ENCODE measurements at regions not wholly inside any gene's neighbourhood (a gene's known extent, or its start where the extent isn't known, plus 50 kb on each side); places are given as distances from the start of the nearest gene placed in this dataset.
"Not testable (repeated sequence)": the region's sequence is repeated elsewhere in the genome, so short reads cannot be mapped to it uniquely, and the experiment has no call there.

DNA sequence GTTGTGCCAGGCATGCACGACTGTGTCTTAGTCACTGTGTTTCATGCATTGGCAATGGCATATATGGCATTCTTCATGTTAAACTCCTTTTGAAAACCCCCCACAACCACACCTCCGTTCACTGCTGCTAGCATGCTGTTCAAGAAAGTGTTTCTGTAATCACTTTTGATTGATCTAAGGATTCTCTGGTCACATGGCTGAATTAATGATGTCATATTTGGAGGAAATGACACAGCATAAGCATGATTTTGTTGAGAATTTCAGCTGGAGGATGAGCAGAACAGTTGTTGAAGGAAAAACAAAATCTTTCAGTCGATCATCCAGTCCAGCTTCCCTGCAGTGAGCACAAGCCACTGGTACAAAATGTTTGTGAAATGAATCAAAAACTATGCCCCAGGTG, 203.5 kb upstream of the ECI2 start:
- no peak overlapping the region for H3K4me2 ChIP-seq
- H3K36me3 ChIP-seq (ENCODE audit: insufficient read depth), result no peaks in the 10 kb centered on the region
- TF ChIP-seq, protein P1, sequence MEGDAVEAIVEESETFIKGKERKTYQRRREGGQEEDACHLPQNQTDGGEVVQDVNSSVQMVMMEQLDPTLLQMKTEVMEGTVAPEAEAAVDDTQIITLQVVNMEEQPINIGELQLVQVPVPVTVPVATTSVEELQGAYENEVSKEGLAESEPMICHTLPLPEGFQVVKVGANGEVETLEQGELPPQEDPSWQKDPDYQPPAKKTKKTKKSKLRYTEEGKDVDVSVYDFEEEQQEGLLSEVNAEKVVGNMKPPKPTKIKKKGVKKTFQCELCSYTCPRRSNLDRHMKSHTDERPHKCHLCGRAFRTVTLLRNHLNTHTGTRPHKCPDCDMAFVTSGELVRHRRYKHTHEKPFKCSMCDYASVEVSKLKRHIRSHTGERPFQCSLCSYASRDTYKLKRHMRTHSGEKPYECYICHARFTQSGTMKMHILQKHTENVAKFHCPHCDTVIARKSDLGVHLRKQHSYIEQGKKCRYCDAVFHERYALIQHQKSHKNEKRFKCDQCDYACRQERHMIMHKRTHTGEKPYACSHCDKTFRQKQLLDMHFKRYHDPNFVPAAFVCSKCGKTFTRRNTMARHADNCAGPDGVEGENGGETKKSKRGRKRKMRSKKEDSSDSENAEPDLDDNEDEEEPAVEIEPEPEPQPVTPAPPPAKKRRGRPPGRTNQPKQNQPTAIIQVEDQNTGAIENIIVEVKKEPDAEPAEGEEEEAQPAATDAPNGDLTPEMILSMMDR (conservative IDR thresholded peaks at IDR 0.05; ENCODE audit: low read depth, low read length), result no peak
- H3K27ac ChIP-seq, result no peak overlapping the region
- H3K4me3 ChIP-seq (IDR thresholded peaks at IDR 0.05; ENCODE audit: insufficient read depth, low read depth, low read length), result no peak overlapping the region
- no peaks in the 10 kb centered on the region for H3K27me3 ChIP-seq (ENCODE audit: insufficient read depth, low read depth)
- no peak overlapping the region for H2AFZ ChIP-seq (ENCODE audit: low read depth)
- H4K20me1 ChIP-seq (ENCODE audit: insufficient read depth), result no peaks in the 10 kb centered on the region
- peaks cover 20% of the 10 kb centered on the region for H3K4me1 ChIP-seq (ENCODE audit: low read depth, poor library complexity, severe bottlenecking)
- no peaks in the 10 kb centered on the region for H3K79me2 ChIP-seq (ENCODE audit: insufficient read depth, low read depth)
- H3K9ac ChIP-seq, result no peak overlapping the region

DNA sequence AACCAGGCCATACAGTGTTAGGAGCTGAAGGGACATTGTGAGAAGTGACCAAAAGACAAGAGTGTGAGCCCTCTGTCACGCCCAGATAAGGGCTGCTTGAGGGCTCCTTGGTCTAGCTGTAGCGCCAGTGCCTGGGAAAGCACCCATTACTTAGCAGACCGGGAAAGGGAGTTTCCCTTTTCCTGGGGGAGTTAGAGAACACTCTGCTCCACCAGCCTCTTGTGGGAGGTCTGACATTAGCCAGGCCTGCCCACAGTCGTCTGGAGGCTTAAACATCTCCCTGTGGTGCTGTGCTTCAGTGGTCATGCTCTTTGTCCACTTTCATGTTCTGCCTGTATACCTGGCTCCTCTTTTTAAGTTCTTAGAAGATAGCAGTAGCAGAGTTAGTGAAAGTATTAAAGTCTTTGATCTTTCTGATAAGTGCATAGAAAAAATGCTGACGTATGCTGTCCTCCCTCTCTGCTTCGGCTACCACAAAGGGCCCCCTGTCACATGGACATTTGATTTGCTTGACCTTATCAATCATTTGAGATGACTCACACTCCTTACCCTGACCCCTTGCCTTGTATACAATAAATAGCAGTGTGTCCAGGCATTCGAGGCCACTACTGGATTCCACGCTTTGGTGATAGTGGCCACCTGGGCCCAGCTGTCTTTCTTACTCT, 201.5 kb upstream of the ECI2 start:
- Histone ChIP-seq H3K4me1 (ENCODE audit: low read depth, poor library complexity, severe bottlenecking) (peaks cover under 1% of the 10 kb centered on the region), H3K79me2 (ENCODE audit: insufficient read depth, low read depth) (no peaks in the 10 kb centered on the region), H3K36me3 (ENCODE audit: insufficient read depth) (no peaks in the 10 kb centered on the region), H4K20me1 (ENCODE audit: insufficient read depth) (no peaks in the 10 kb centered on the region), H3K27ac (no peak overlapping the region), H3K4me3 (IDR thresholded peaks at IDR 0.05; ENCODE audit: insufficient read depth, low read depth, low read length) (no peak overlapping the region), H3K27me3 (ENCODE audit: insufficient read depth, low read depth) (no peaks in the 10 kb centered on the region), H2AFZ (ENCODE audit: low read depth) (no peak overlapping the region), H3K4me2 (no peak overlapping the region), H3K9ac (no peak overlapping the region)
- TF ChIP-seq, protein P1 (conservative IDR thresholded peaks at IDR 0.05; ENCODE audit: low read depth, low read length), result no peak

DNA sequence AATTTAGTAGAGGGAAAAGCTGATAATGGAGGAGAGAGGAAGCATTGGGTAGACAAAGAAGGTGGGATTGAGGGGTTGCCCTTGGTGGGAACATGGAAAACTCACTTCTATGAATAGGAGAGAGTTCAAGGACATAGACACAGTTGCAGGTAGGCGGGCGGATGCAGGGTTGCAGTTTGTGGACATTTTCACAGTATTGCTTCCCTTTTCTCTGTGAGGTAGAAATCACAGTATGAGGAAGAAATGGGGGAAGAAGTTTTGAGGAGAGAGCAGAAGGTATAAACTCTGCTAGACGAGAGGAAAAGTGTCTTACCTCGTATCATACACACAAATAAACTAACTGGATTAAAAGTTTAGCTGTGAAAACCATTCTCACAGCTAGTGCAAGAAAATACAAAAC, 200.7 kb upstream of the ECI2 start:
- Histone ChIP-seq H3K36me3 (ENCODE audit: insufficient read depth) (no peaks in the 10 kb centered on the region), H2AFZ (ENCODE audit: low read depth) (no peak overlapping the region), H3K4me2 (no peak overlapping the region), H4K20me1 (ENCODE audit: insufficient read depth) (no peaks in the 10 kb centered on the region), H3K4me1 (ENCODE audit: low read depth, poor library complexity, severe bottlenecking) (no peaks in the 10 kb centered on the region), H3K27me3 (ENCODE audit: insufficient read depth, low read depth) (no peaks in the 10 kb centered on the region), H3K27ac (no peak overlapping the region), H3K9ac (no peak overlapping the region), H3K79me2 (ENCODE audit: insufficient read depth, low read depth) (no peaks in the 10 kb centered on the region), H3K4me3 (IDR thresholded peaks at IDR 0.05; ENCODE audit: insufficient read depth, low read depth, low read length) (no peak overlapping the region)
- TF ChIP-seq, protein P1 (conservative IDR thresholded peaks at IDR 0.05; ENCODE audit: low read depth, low read length), result no peak

DNA sequence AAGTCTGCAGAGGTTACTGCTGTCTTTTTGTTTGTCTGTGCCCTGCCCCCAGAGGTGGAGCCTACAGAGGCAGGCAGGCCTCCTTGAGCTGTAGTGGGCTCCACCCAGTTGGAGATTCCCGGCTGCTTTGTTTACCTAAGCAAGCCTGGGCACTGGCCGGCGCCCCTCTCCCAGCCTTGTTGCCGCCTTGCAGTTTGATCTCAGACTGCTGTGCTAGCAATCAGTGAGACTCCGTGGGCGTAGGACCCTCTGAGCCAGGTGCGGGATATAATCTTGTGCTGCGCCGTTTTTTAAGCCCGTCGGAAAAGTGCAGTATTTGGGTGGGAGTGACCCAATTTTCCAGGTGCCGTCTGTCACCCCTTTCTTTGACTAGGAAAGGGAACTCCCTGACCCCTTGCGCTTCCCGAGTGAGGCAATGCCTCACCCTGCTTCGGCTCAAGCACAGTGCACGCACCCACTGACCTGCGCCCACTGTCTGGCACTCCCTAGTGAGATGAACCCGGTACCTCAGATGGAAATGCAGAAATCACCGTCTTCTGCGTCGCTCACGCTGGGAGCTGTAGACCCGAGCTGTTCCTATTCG, 198.9 kb upstream of the ECI2 start:
- not testable (repeated sequence) for H3K36me3 ChIP-seq (ENCODE audit: insufficient read depth); H3K4me2 ChIP-seq; H3K27ac ChIP-seq; H2AFZ ChIP-seq (ENCODE audit: low read depth); H3K27me3 ChIP-seq (ENCODE audit: insufficient read depth, low read depth); H3K4me3 ChIP-seq (IDR thresholded peaks at IDR 0.05; ENCODE audit: insufficient read depth, low read depth, low read length); H3K9ac ChIP-seq; H4K20me1 ChIP-seq (ENCODE audit: insufficient read depth); H3K4me1 ChIP-seq (ENCODE audit: low read depth, poor library complexity, severe bottlenecking); H3K79me2 ChIP-seq (ENCODE audit: insufficient read depth, low read depth)

DNA sequence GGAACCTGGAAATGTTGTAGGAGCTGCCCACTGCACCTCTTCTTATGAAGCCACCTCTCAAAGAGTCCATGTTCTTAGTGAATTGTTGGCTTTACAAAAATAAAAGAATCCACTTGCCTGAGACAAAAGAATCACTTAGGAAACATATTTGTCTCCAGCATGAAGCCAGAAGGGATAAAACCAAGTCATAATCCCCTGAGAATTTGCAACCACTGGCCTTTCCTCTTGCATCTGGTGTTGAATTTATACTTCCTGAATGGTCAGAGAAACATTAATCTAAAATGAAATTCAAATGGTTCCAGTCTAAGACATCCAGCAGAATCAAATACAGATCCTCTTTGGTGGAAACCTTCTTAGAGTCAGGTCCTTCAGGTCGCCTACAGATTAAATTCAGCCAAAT, 192.5 kb upstream of the ECI2 start:
- Histone ChIP-seq H3K4me2 (no peak overlapping the region), H3K79me2 (ENCODE audit: insufficient read depth, low read depth) (no peaks in the 10 kb centered on the region), H3K4me3 (IDR thresholded peaks at IDR 0.05; ENCODE audit: insufficient read depth, low read depth, low read length) (no peak overlapping the region), H4K20me1 (ENCODE audit: insufficient read depth) (no peaks in the 10 kb centered on the region), H3K36me3 (ENCODE audit: insufficient read depth) (no peaks in the 10 kb centered on the region), H3K4me1 (ENCODE audit: low read depth, poor library complexity, severe bottlenecking) (no peaks in the 10 kb centered on the region), H2AFZ (ENCODE audit: low read depth) (no peak overlapping the region), H3K27ac (no peak overlapping the region), H3K9ac (no peak overlapping the region), H3K27me3 (ENCODE audit: insufficient read depth, low read depth) (no peaks in the 10 kb centered on the region)
- TF ChIP-seq, protein P1 (conservative IDR thresholded peaks at IDR 0.05; ENCODE audit: low read depth, low read length), result no peak

Measured in KMS-11 (cell line).